ELF-1 (cell line): ENCODE measurements at regions not wholly inside any gene's neighbourhood (a gene's known extent, or its start where the extent isn't known, plus 50 kb on each side); places are given as distances from the start of the nearest gene placed in this dataset.
"Not testable (repeated sequence)": the region's sequence is repeated elsewhere in the genome, so short reads cannot be mapped to it uniquely, and the experiment has no call there.

Experiments
- DNase-seq: peaks from one replicate; pipeline ENCODE4 v3.0.0-alpha.2; 2016; ENCODE audit warnings: low read depth, low spot score

- DNase-seq: not testable (repeated sequence)
These were observed 461.7 kb upstream of the CDH4 start for GRCh38 chr20:60790339-60790738.

GRCh38 chr20:60791823-60792222 is 460.2 kb upstream of the CDH4 start:
- DNase-seq: no peak

- no peak for DNase-seq
These were observed 459.1 kb upstream of the CDH4 start for GRCh38 chr20:60792941-60793340.

GRCh38 chr20:60794674-60795073 is 457.4 kb upstream of the CDH4 start:
- DNase-seq: no peak

- no peak for DNase-seq
These were observed 456.4 kb upstream of the CDH4 start for GRCh38 chr20:60795651-60796050.

GRCh38 chr20:60800185-60800584 is 451.9 kb upstream of the CDH4 start:
- DNase-seq: no peak

GRCh38 chr20:60802676-60803075 is 449.4 kb upstream of the CDH4 start:
- DNase-seq: no peak

- peak; percentile 36 for DNase-seq
These were observed 448.6 kb upstream of the CDH4 start for GRCh38 chr20:60803335-60804055.

- peak; percentile 76 for DNase-seq
These were observed 447.7 kb upstream of the CDH4 start for GRCh38 chr20:60804240-60804917.

GRCh38 chr20:60804918-60805630 is 447.0 kb upstream of the CDH4 start:
- DNase-seq: peak; percentile 49

GRCh38 chr20:60806354-60806753 is 445.7 kb upstream of the CDH4 start:
- DNase-seq: peak; percentile 34

GRCh38 chr20:60806824-60807223 is 445.2 kb upstream of the CDH4 start:
- no peak for DNase-seq

GRCh38 chr20:60808003-60808672 is 443.9 kb upstream of the CDH4 start:
- DNase-seq: no peak

GRCh38 chr20:60808701-60809100 is 443.4 kb upstream of the CDH4 start:
- no peak for DNase-seq

GRCh38 chr20:60810561-60810960 is 441.5 kb upstream of the CDH4 start:
- no peak for DNase-seq

- no peak for DNase-seq
These were observed 439.5 kb upstream of the CDH4 start for GRCh38 chr20:60812561-60812960.

GRCh38 chr20:60813066-60813465 is 439.0 kb upstream of the CDH4 start:
- no peak for DNase-seq

- DNase-seq: no peak
These were observed 436.4 kb upstream of the CDH4 start for GRCh38 chr20:60815656-60816055.

GRCh38 chr20:60816901-60817300 is 435.2 kb upstream of the CDH4 start:
- no peak for DNase-seq

GRCh38 chr20:60817891-60818290 is 434.2 kb upstream of the CDH4 start:
- no peak for DNase-seq

- DNase-seq: no peak
These were observed 432.6 kb upstream of the CDH4 start for GRCh38 chr20:60819511-60819910.

- no peak for DNase-seq
These were observed 431.9 kb upstream of the CDH4 start for GRCh38 chr20:60820149-60820548.
